ENCODE measurements at regions not wholly inside any gene's neighbourhood (a gene's known extent, or its start where the extent isn't known, plus 50 kb on each side); places are given as distances from the start of the nearest gene placed in this dataset.
"Not testable (repeated sequence)": the region's sequence is repeated elsewhere in the genome, so short reads cannot be mapped to it uniquely, and the experiment has no call there.

DNA sequence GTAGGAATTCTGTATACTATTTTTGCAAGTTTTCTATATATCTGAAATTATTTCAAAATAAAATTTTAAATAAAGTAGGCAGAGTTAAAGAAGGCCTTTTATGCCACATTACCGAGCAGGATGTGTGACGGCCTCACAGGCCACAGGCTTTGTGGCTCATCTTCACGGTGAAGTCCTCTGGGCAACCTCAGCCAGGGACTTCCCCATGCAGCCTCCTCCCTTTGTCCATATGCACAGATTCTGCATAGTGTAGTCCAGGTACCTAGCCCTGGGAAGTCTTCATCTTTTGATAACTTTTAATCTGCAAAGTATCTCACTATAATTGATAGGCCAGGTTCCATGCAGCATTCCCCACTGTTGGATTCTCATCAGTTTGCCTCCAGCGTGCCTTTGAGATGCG, 62.8 kb downstream of the ARHGAP11B start:
- H3K36me3 ChIP-seq; H3K27ac ChIP-seq; H3K27me3 ChIP-seq; H3K4me1 ChIP-seq; H3K9me3 ChIP-seq; H3K4me3 ChIP-seq; DNase-seq (ENCODE audit: low spot score in 2 of 2): not testable (repeated sequence)
- WGBS, 2 donors: 89 to 96% methylated on average over 5 of the region's 5 CpGs

DNA sequence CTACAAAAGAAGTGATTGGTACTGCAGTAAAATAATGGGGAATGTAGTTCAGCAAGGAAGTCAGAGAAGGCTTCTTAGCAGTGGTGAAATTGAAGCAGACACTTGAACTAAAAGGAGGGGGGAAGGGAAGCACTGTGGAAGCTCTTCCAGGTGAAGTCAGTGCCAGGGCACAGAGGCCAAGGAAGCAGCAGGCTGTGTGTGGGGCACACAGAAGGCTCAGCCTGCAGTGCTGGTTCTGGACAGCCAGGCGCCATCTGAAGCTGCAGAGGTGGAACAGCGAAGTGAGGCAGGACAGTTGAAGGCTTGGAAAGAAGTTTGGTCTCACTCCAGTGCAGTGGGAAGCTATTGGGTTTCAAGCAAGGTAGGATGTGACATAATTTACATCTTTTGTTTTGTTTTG, 64.2 kb downstream of the ARHGAP11B start:
- not testable (repeated sequence) for H3K4me1 ChIP-seq; DNase-seq (ENCODE audit: low spot score in 2 of 2); H3K27ac ChIP-seq; H3K36me3 ChIP-seq; H3K4me3 ChIP-seq; H3K27me3 ChIP-seq; H3K9me3 ChIP-seq
- WGBS, 2 donors: 80% methylated on average over 2 of the region's 2 CpGs; no CpG with 5 or more reads in 1 of the 2 donors

DNA sequence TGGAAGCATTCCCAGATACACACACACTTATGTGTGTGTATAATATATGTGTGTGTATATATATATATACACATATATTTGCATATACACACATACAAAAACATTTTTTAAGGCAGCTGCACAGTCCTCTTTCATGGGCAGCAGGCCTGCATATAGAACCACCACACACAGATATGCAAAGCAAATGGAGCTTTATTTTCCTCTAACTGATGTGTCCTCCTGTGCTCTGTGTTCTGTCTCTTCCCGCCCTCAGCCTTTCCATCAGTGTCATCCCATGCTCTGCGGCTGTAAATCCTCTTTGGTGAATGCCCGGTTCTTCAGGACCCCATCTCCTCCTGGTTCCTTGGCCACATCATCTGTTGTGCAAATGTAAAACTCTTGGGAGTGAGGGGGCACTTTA, 69.9 kb downstream of the ARHGAP11B start:
- H3K9me3 ChIP-seq; H3K27me3 ChIP-seq; H3K36me3 ChIP-seq; H3K4me1 ChIP-seq; H3K27ac ChIP-seq; DNase-seq (ENCODE audit: low spot score in 2 of 2); H3K4me3 ChIP-seq: not testable (repeated sequence)
- WGBS, 2 donors: 78% methylated on average over 3 of the region's 3 CpGs; no CpG with 5 or more reads in 1 of the 2 donors

DNA sequence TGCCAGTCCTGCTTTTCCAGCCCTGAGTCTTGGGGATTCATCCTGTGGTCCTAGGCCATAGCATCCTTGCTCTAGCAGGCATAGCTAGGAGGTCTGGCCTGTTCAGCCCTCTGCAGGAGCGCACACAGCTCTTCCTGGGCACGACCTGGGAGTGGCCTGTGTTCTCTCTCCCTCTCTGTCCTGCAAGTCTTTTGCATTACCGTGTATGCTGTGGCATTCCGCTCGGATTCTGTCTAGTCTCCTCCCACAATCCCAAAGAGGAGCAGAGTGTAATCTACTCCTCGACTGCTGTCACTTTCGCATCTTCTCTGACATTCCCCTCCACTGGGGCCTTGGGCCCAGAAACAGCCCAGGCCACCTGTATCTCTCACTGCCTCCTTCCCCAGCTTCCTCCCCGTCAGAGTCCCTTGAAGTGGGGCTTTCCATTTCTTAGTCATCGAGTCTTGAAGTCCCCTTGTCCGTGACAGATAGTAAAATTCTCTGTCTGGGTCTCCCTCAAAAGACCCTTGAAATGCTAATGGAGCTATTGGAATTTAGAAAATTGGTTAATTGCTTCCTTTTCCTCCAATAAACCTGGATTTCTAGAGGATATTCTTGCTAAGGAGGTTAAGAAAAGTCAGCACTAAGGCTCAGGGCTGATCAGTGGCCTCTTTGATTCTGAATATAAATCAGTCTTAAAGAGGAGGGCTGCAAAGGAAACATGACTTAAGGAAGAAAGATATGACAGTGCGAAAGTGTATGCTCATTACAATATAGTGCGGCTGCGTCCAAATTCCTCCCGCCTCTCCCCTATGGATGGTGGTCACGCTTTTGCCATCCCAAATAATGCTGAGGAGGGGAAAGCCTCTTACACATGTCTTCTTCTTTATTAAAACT, 70.7 kb downstream of the ARHGAP11B start:
- DNase-seq (ENCODE audit: low spot score in 2 of 2); H3K36me3 ChIP-seq; H3K4me1 ChIP-seq; H3K27me3 ChIP-seq; H3K27ac ChIP-seq; H3K9me3 ChIP-seq; H3K4me3 ChIP-seq: not testable (repeated sequence)
- 58 to 78% methylated on average over 7 of the region's 15 CpGs for WGBS, 2 donors

DNA sequence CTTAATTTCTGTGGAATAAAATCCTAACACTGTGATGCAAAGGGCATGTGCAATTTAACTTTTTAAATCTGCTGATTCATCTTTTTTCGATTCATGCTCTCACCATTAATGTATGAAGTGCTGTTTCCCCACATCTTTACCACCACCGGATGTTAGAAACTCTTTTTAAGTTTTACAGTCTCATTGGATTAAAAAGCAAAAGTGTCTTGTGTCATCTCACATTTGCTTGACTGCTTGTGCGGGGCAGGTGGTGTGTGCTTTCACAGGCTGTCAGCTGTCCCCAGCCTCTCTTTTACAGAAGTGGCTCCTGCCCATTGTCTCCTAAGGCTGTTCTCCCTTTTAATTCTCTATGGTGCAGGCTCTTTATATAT, 71.4 kb downstream of the ARHGAP11B start:
- H3K4me3 ChIP-seq; H3K27ac ChIP-seq; H3K36me3 ChIP-seq; DNase-seq (ENCODE audit: low spot score in 2 of 2); H3K4me1 ChIP-seq; H3K27me3 ChIP-seq; H3K9me3 ChIP-seq: not testable (repeated sequence)
- 46 to 64% methylated on average over 2 to 3 of the region's 3 CpGs for WGBS, 2 donors

DNA sequence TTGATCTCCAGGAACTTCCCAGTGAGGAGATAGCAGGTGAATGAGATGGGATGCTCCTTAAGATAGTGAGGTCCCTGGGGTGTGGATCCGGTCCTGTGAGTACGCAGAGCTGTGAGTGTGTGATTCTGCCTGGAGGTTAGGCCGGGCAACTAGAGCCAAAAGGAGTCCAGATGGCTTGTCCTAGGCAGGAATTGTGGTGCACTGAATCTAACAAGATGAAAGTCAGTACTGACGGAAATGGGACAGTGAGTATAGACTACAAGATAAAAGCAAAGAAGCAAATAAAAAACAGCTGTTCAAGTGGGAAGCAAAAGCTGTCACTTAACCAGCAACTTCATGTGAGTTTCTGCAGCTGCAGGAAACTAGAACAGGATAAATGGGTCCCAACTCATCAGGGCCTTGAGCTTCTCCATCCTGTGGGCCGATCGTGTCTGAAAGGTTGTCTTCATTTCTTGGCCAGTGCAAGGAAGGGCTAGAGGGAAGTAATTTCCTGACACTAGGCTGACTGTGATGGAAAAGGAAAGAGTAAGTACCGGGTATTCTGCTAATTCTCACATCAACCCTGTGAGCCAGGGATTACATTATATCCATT, 74.2 kb downstream of the ARHGAP11B start:
- not testable (repeated sequence) for H3K27ac ChIP-seq; H3K4me1 ChIP-seq; H3K27me3 ChIP-seq; DNase-seq (ENCODE audit: low spot score in 2 of 2); H3K9me3 ChIP-seq; H3K36me3 ChIP-seq; H3K4me3 ChIP-seq
- WGBS, 2 donors: 77 to 90% methylated on average over 4 of the region's 7 CpGs

DNA sequence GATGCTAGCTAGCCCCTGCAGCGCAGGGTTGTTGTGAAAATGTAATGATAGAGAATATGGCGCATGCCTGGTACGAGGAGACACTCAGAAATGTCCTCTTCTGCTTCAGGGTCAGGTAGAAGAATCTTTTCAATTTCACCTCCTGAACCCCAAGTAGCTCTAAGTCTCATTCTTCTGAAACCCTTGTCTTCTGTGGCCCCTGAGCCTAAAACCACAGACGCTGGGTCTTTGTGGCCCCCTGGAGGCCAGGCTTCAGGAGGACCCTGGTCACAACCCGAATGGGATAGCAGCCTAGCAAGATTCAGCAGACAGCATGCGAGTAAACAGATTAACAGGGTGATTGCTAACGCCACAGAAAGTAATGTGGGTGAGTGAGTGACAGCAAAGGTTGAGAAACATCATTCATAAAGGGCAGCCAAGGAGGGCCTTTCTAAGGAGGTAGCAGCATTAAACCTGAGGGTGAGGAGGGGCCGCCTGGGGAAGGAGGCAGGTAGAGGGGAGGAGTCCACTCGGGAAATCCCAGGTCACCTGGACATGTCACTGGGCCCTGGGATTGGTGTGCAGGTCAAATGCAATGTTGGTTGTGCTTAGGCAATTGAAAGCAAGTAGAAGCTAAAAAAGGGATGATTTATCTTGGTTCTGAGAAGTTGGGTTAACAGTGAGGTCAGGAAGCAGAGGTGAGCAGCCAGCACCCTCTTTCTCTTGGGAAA, 82.2 kb downstream of the ARHGAP11B start:
- not testable (repeated sequence) for H3K27ac ChIP-seq; H3K27me3 ChIP-seq; DNase-seq (ENCODE audit: low spot score in 2 of 2); H3K9me3 ChIP-seq; H3K4me1 ChIP-seq; H3K4me3 ChIP-seq; H3K36me3 ChIP-seq
- 80 to 84% methylated on average over 6 to 9 of the region's 9 CpGs for WGBS, 2 donors

DNA sequence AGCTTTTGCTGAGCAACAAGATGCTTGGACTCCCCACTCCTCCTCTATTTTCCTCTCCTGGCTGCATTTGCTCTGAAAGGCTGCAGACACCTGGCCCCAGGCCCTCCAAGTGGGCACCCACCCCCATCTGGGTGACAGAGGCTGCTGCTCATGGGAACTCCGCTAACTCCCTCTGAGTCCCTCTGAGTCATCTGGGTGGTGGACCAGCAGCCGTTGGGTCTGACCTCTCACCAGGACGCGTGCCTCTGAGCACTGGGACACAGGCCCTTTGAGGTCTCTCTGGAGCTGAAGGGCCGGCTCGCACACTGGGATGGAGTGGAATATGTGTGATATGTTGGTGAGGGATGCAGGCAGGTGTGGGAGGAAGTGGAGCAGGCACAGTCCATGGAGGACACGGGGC, 82.9 kb downstream of the ARHGAP11B start:
- not testable (repeated sequence) for H3K36me3 ChIP-seq; H3K9me3 ChIP-seq; H3K4me1 ChIP-seq; H3K27ac ChIP-seq; H3K27me3 ChIP-seq; H3K4me3 ChIP-seq; DNase-seq (ENCODE audit: low spot score in 2 of 2)
- WGBS, 2 donors: 100% methylated on average over 1 of the region's 7 CpGs

DNA sequence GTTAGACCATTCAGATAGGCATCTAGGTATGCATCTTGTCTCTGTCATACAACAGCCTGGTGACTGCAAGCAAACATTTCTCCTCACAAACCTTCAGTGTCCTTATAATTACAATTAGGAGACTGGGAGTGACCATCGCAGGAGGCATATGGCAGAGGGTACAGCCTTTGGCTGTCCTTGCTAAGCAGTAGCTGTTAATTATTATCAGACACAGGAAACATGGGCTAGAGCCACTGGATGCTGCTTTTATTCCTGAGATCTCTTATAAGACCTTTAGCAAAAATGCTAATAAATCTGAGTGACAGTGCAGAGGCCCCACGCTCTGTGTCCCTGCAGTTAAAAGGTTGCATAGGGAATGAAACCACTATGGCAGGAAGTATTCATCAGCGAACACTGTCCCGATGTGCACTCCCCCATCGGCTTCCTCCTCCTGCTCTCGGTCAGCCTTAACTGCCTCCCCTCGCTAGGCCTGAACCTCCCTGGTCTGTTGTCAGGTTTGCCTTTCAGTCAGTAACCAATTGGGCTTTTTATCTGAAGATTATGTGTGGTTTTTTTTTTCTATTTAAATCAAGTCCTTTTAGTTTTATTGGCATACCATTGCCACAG, 92.2 kb downstream of the ARHGAP11B start:
- H3K27me3 ChIP-seq; DNase-seq (ENCODE audit: low spot score in 2 of 2); H3K27ac ChIP-seq; H3K4me1 ChIP-seq; H3K4me3 ChIP-seq; H3K9me3 ChIP-seq; H3K36me3 ChIP-seq: not testable (repeated sequence)
- 66 to 88% methylated on average over 7 of the region's 7 CpGs for WGBS, 2 donors

DNA sequence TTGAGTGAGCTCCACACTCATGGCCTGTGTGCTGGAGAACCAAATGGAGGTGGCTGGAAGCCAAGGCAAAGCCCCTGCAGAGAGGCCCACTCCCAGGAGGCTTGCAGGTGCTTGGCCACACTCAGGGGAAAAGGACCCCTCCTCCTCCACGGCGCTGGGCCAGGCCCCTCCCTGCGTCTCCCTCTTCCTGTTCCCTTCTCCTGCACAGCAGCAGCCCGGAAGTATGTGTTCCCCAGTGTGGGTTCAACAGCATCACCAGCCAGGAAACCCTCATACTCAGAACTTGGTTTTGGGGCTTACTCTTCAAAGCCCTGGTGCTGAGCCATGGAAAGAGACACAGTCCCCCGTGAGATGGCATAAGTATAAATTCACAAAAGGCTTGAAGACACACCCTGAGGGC, 93.4 kb downstream of the ARHGAP11B start:
- not testable (repeated sequence) for H3K27me3 ChIP-seq; H3K9me3 ChIP-seq; H3K27ac ChIP-seq; H3K4me1 ChIP-seq; DNase-seq (ENCODE audit: low spot score in 2 of 2); H3K36me3 ChIP-seq; H3K4me3 ChIP-seq
- 90 to 96% methylated on average over 5 of the region's 5 CpGs for WGBS, 2 donors

DNA sequence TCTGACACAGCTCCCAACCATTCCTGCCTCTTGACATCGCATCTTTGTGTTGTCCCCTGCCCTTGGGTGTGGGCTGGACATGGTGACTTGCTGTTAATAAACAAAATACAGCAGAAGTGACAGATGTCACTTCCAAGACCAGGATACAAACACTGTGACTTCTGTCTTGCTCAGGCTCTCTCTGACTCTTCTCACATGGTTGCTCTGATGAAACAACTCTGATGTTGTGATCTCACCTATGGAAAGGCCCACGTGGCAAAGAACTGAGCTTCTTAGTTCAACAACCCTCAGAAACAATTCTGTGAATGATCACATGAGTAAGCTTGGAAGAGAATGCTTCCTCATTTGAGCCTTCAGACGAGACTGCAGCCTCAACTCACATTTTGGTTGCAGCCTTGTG, 94.9 kb downstream of the ARHGAP11B start:
- 63 to 92% methylated on average over 2 of the region's 3 CpGs for WGBS, 2 donors
- H3K9me3 ChIP-seq; DNase-seq (ENCODE audit: low spot score in 2 of 2); H3K27ac ChIP-seq; H3K4me3 ChIP-seq; H3K36me3 ChIP-seq; H3K4me1 ChIP-seq; H3K27me3 ChIP-seq: not testable (repeated sequence)

DNA sequence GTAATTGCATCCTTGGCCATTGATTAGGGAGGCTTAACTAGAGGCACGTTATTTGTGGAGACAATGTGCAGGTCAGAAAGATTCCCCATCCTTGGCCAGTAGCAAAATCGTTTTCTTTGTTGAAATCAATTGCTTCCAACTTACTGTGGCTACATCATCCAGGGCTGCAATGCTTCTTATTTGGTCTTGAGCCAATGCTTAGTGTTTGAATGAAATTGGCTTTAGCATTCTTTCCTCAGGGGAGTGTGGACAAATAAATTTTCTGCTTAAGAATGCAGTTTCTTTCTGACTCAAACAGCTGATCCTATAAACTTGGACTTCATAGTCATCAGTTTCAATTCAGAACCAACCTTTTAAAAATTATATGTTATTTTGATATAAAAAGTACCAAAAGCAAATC, 95.6 kb downstream of the ARHGAP11B start:
- DNase-seq (ENCODE audit: low spot score in 2 of 2); H3K9me3 ChIP-seq; H3K4me1 ChIP-seq; H3K27me3 ChIP-seq; H3K36me3 ChIP-seq; H3K27ac ChIP-seq; H3K4me3 ChIP-seq: not testable (repeated sequence)
- WGBS, 2 donors: 28 to 40% methylated on average over 2 of the region's 2 CpGs

DNA sequence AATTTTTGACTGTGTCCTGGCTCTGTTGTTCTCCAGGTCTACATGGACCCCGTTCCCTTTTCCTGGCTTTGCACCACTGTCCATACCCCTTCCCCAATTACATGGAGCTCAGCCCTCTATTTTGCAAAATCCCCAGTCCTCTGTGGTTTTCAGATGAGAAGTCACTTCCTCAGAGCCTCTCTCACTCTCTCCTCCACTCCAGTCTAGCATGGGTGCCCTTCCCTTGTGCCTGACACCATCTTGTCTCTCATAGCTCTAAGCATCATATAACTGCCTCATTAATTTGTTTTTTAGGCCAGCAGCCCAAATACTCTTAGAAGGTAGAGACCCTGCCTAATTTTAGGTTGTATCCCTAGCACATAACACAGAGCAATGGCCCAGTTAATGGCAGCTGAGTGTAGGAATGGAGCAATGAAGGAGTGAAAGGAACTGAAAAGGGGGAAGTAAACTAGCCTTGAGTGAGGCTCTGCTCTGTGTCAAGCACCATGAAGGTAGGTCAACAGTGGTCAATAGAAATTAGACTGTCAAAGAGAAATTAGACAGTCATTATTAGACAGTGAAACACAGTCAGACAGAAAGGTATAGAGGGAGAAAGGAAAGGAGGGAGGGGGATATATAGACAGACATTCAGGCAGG, 97.7 kb downstream of the ARHGAP11B start:
- H3K4me1 ChIP-seq; H3K9me3 ChIP-seq; DNase-seq (ENCODE audit: low spot score in 2 of 2); H3K27me3 ChIP-seq; H3K36me3 ChIP-seq; H3K27ac ChIP-seq; H3K4me3 ChIP-seq: not testable (repeated sequence)
- WGBS, 2 donors: 87 to 92% methylated on average over 1 of the region's 1 CpG

All from tibial nerve (tissue), 4 donors.